ENCODE measurements at regions not wholly inside any gene's neighbourhood (a gene's known extent, or its start where the extent isn't known, plus 50 kb on each side); places are given as distances from the start of the nearest gene placed in this dataset.
"Not testable (repeated sequence)": the region's sequence is repeated elsewhere in the genome, so short reads cannot be mapped to it uniquely, and the experiment has no call there.

DNA sequence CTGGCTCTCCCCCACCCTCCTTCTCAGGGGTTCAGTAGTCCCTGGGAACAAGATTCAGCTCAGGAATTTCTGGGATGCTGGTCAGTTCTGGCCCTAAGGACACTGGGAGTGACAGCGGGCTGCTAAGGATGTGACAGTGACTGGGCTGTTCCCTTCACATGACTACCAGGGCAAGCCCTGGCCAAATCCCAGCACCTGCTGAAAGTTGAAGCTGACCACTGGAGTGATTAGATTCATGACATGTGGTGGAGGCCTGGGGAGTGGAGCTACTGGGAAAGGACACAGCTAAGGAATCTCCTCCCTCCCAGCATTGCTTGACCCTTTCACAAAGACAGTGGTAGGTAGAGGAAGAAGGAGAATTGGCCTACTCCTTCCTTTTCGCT is 204.9 kb downstream of the DAD1 start:
- DNase-seq, result no peak

DNA sequence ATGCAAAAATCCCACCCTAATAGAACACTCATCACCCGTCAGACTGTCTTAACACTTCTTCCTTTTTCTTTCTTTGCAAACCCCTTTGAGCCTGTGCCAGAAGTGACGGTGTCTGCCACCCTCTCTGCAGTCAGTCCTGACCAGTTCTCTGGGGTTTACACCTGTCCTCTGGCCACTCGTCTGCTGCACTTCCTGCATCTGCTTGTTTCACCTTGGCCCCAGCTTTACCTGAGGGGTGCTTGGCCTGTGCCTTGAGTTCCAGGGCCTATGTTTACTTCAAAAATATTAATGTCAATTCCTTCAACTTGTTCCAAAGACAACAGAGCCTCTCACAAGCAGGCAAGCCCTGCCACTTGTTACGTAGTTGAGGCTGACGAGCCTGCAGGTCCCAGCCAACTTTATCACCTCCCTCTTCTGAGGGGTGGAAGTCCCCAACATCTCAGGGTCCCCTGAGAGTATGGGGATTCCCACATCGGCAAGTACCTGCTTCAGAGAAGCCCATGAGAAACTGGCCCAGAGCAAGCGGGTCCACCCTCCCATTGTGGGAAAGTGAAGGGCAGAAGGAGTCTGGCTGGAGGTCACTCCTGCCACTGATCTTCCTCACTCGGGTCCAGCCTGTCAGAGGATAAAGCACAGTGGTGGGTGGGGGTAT is 205.4 kb downstream of the DAD1 start:
- DNase-seq, result no peak

DNA sequence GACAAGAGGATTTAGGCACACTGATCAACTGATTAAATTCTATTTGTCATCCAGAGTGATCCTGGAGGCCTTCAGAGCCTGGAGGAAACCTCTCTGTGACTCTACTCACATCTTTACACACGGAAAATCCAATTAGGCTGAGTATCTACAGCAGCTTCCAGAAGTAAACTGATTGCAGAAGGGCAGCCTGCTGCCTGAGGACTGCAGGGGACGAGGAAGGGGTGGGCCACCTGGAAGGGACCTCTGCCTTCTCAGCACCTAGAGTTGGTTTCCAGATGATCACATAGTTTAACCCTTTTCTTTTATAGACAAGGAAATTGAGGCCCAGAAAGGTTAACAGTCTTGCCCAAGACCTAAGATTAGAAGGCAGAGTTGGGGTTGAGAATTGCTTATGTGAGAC is 206.1 kb downstream of the DAD1 start:
- no peak for DNase-seq

- DNase-seq, result no peak
Observed at GRCh38 chr14:22382395-22382794, 206.6 kb downstream of the DAD1 start.

DNA sequence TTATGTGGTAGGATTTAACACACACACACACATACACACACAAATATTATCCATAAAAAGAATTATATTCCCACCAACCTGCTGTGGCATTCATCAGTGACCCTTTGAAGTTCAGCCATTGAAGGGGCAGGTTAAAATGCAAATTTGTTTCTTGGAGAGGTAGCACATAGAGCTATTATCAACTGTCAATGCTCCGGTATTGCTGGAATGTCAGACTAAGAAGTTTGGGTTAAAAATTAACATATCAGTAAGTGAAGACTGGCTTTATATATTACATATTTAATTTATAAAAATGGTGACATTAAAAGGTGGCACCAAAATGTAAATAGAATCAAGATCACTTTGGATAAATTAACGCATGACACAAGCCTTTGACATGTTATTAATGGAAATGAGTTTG is 207.3 kb downstream of the DAD1 start:
- no peak for DNase-seq

- DNase-seq, result no peak
Observed at GRCh38 chr14:22381408-22381760, 207.6 kb downstream of the DAD1 start.

- DNase-seq, result no peak
Observed at GRCh38 chr14:22380571-22381407, 208.2 kb downstream of the DAD1 start.

DNA sequence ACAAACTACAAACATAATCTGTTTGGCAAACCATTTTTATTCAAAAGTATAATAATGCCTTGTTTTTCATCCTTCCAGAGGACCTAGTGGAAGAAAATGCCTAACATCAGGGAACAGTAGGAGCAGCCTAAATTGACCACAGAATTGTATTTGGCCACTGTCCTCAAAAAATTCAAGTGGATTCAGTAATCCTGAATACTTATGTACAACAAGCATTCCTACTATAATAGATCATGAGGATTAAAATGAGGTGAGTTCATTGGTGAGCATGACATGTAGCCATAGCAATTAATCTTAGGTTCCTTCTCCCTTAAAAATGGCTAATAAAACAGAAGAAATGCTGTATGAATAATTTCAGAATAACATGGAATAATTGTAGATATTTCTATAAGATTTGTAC is 209.3 kb downstream of the DAD1 start:
- no peak for DNase-seq

- no peak for DNase-seq
Observed at GRCh38 chr14:22378181-22378580, 210.8 kb downstream of the DAD1 start.

- no peak for DNase-seq
Observed at GRCh38 chr14:22375321-22375930, 213.6 kb downstream of the DAD1 start.

DNA sequence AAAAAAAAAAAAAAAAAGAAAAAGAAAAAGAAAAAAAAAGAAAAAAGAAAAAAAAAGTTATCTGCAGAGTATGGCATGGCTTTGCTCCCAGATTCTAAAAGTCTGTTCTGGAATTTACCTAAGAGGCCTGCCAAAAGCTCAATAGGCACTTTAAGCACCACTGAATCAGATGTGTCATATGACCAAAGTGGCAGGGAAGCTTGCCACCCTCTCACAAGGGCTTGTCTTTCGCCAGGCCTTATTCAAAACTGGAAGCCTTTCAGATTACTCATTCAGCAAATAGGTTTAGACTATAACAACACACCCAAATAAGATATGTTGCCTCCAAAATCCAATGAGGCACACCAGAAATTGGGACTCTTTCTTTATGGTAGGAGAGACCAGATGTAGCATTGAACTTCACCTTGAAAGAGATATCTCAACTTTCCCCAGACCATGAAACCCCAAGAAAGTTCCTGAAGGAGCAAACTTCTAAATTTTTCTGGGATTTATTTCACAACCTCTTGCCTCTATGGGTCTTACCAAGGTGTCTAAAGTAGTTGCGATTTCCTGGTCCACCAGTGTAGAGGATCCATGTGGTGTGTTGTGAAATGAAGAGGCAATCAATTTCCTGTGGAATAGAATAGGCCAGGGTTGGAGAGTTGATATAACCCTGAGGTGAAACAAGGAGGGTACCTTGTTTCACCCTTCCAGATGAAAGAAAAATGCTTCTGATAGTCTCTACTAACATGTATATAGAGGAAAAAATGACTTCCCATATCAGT is 218.8 kb downstream of the DAD1 start:
- no peak for DNase-seq

DNA sequence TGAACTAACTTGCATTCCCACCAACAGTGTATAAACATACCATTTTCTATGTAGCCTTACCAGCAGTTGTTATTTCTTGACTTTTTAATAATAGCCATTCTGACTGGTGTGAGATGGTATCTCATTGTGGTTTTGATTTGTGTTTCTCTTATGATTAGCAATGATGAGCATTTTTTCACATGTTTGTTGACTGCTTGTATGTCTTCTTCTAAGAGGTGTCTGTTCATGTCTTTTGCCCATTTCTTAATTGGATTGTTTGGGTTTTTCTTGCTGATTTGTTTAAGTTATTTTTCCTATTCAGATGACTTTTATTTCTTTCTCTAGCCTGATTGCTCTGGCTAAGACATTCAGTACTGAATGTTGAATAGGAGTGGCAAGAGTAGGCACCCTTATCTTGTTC is 230.3 kb downstream of the DAD1 start:
- DNase-seq, result no peak

GRCh38 chr14:22349281-22349680 is 239.7 kb downstream of the DAD1 start:
- DNase-seq, result not testable (repeated sequence)

DNA sequence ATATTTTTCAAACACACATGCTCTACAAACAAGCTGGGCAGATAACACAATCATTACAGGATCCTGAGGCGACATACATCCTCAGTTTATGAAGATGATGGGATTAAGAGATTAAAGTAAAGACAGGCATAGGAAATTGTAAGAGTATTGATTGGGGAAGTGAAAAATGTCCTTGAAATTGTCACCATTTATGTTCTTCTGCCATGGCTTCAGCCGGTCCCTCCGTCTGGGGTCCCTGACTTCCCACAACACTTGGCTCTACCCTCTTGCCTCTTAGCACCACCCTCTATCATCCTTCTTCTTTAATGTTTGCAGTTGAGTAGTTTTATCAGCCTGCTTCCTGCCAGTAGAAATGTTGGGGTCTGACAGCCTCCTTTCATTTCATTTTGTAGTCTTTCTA is 244.4 kb downstream of the DAD1 start:
- no peak for DNase-seq

DNA sequence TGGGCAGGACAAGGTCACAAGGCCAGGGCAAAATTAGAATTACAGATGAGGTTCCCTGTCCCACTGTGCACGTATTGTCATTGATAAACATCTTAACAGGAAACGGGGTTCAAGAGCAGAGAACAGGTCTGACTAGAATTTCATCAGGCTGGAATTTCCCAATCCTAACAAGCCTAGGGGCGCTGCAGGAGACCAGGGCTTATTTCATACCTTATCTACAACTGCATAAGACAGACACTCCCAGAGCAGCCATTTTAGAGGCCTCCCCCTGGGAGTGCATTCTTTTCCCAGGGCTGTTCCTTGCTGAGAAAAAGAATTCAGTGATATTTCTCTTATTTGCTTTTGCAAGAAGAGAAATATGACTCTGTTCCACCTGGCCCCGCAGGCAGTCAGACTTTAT is 244.8 kb downstream of the DAD1 start:
- not testable (repeated sequence) for DNase-seq

GRCh38 chr14:22341049-22341448 is 248.0 kb downstream of the DAD1 start:
- no peak for DNase-seq

DNA sequence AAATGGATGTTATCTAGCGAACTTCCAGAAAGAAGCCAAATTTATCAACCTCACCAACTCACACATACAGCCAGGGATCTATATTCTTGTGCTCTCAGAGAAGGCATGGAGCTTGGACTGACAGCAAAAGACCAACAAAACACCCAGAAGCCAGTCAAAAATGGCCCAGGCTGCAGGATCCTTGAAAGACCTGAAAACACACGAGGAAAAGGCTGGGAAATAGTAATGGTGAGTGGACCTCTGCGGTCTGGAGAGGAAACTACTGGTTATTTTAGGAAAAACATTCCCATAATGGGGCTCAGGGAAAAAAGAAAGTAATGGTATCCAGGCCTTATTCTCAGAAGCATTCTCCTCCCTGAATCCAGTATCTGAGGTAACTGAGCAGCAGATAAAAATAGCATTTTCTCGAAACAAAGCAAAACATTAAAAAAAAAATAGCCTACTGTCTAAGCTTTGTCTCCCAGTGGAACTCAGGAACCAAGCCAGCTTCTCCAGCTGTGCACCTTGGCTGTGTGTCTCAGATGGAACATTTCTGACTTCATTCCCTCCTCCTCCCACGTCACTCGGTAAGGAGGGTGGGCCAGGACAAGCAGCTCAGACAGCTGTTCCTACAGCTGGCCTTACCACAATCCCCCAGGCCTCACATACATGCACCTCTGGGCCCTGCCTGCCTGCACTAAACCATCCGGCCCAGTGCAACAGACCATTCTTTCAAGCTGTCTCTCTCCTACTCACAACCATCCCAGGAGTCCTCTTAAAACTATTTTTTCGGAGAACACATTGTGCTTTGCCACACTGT is 249.9 kb downstream of the DAD1 start:
- DNase-seq, result no peak

DNA sequence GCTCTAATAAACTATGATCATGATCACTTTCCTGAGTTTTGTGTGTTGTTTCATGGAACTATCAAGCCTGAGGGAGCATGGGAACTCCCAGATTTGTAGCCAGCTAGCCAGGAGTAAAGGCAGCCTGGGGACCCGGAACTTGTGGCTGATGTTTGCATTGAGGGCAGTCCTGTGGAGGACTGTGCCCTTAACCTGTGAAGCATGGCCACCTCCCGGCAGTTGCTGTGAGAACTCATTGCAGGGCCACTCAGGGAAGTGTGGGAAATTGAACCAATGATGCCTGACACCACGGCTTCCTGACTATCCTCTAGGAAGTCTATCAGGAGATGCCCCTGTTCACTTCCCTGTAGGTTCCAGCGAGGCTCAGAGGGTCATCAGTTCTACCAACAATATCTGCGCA is 250.6 kb downstream of the DAD1 start:
- DNase-seq, result no peak

GRCh38 chr14:22337938-22338337 is 251.1 kb downstream of the DAD1 start:
- DNase-seq, result no peak

- DNase-seq, result no peak
Observed at GRCh38 chr14:22337521-22337920, 251.5 kb downstream of the DAD1 start.

- DNase-seq, result no peak
Observed at GRCh38 chr14:22336031-22336430, 253.0 kb downstream of the DAD1 start.

DNA sequence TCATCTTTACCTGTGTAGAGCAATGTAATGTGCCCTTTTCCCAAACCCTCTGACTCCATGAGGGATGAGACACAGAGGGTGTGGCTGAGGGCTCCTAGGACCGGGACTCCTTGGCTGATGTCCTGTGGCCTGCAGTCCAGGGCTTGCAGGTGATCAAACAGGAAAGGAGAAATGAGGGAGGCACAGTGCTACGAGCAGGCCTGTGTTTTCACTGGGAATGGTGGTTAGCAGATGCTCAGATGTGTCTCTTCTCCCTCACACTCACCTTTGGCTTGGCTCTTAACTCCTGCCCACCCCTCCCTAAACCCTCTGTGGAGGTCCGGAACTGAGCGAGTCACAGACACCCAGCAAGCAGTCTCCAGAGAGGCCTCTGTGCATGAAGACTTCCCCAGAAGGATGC is 254.4 kb downstream of the DAD1 start:
- no peak for DNase-seq

DNA sequence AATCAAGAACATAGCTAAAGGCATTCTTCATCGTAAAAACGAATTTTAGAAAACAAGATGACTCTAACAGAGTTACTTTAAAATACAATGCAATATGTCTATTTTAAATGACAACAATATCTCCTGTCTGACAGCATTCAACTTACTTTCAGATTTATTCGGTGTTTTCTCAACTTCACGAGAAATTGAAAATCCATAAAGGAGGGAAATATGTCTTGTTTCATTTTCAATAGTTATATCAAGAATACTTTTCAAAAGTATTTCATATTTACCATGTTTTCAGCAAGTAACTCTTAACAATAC is 254.8 kb downstream of the DAD1 start:
- DNase-seq, result no peak

Measured in NCI-H187 (cell line).